Dermis blood vessel endothelial cell (primary cell): ENCODE measurements at regions not wholly inside any gene's neighbourhood (a gene's known extent, or its start where the extent isn't known, plus 50 kb on each side); places are given as distances from the start of the nearest gene placed in this dataset.

ENCODE experiments used
- DNase-seq: peaks from one replicate; pipeline ENCODE4 v3.0.0; 2010

GRCh38 chr10:21078410-21079329, 181.6 kb upstream of the NEBL start:
- peak; percentile 86 for DNase-seq

GRCh38 chr10:21077681-21078080, 180.6 kb upstream of the NEBL start:
- no peak for DNase-seq

- no peak for DNase-seq
These were observed 179.3 kb upstream of the NEBL start for GRCh38 chr10:21076381-21076780.

GRCh38 chr10:21075880-21076279, 178.8 kb upstream of the NEBL start:
- no peak for DNase-seq

GRCh38 chr10:21071001-21071673, 174.0 kb upstream of the NEBL start:
- DNase-seq, result no peak

- peak; percentile 11 for DNase-seq
These were observed 173.0 kb upstream of the NEBL start for GRCh38 chr10:21069929-21070700.

GRCh38 chr10:21069278-21069677, 172.2 kb upstream of the NEBL start:
- DNase-seq, result no peak

- DNase-seq, result no peak
These were observed 171.0 kb upstream of the NEBL start for GRCh38 chr10:21068026-21068656.

GRCh38 chr10:21065621-21066248, 168.6 kb upstream of the NEBL start:
- no peak for DNase-seq

- no peak for DNase-seq
These were observed 164.9 kb upstream of the NEBL start for GRCh38 chr10:21061982-21062381.

- DNase-seq, result no peak
These were observed 164.1 kb upstream of the NEBL start for GRCh38 chr10:21061184-21061583.

GRCh38 chr10:21060626-21061025, 163.5 kb upstream of the NEBL start:
- DNase-seq, result no peak

GRCh38 chr10:21057989-21058388, 160.9 kb upstream of the NEBL start:
- DNase-seq, result no peak

GRCh38 chr10:21057436-21057835, 160.3 kb upstream of the NEBL start:
- no peak for DNase-seq

- DNase-seq, result no peak
These were observed 159.3 kb upstream of the NEBL start for GRCh38 chr10:21056461-21056860.

GRCh38 chr10:21055339-21056135, 158.4 kb upstream of the NEBL start:
- DNase-seq, result no peak

- no peak for DNase-seq
These were observed 157.0 kb upstream of the NEBL start for GRCh38 chr10:21053953-21054690.

- no peak for DNase-seq
These were observed 155.6 kb upstream of the NEBL start for GRCh38 chr10:21052709-21053104.

GRCh38 chr10:21052072-21052708, 155.1 kb upstream of the NEBL start:
- DNase-seq, result no peak

- no peak for DNase-seq
These were observed 152.4 kb upstream of the NEBL start for GRCh38 chr10:21049482-21049881.
